HG03139 (cell line): ENCODE measurements at regions not wholly inside any gene's neighbourhood (a gene's known extent, or its start where the extent isn't known, plus 50 kb on each side); places are given as distances from the start of the nearest gene placed in this dataset.

Experiments used
- ATAC-seq: cut with Tn5 transposase; IDR thresholded peaks from one replicate; pipeline ENCODE4 v1.9.1; 2021; ENCODE audit not compliant: unreplicated experiment

- no peak for ATAC-seq
Measured at GRCh38 chr3:181660337-181660736, 51.4 kb upstream of the SOX2 start.

GRCh38 chr3:181637456-181637855 lies 74.3 kb upstream of the SOX2 start:
- ATAC-seq: no peak

DNA sequence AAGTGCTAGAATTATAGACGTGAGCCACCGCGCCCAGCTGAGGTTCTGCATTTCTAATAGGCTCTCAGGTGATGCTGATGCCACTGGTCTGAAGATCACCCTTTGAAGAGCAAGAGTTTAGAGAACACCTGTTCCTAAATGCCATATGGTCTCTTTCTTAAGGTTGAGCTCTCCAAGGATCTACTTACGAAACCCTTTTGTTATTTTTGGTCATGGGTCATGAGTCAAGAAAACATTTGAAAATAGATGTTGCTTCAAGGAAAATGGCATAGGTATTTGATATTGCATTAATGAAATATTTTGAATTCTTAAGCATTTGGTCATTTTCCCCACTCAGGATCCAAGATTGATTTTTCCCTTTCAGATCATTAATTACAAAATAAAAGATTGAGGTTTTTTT lies 74.7 kb upstream of the SOX2 start:
- ATAC-seq: no peak

- ATAC-seq: no peak
Measured at GRCh38 chr3:181635141-181635540, 76.6 kb upstream of the SOX2 start.

- no peak for ATAC-seq
Measured at GRCh38 chr3:181633556-181633955, 78.2 kb upstream of the SOX2 start.

DNA sequence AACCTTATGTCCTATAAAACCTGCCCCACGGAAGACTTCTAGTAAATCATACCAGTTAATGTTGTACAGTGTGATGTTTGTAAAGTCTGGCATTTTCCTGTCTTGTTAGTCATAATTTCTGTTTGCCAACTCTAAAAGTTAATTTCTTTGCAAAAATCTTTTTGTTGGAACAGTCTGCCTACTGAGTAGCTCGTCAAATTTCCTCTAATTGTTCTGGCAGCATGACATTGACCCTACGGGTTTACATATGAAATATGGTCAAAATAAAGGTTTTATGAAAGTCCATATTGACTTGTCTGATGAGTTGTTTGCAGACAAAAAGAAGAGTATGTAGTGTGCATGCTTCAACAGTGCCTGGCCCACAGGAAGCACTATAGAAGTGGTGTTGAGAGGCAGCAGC lies 79.8 kb upstream of the SOX2 start:
- no peak for ATAC-seq

- ATAC-seq: no peak
Measured at GRCh38 chr3:181630853-181631252, 80.9 kb upstream of the SOX2 start.

- no peak for ATAC-seq
Measured at GRCh38 chr3:181629711-181630110, 82.0 kb upstream of the SOX2 start.

GRCh38 chr3:181629029-181629428 lies 82.7 kb upstream of the SOX2 start:
- no peak for ATAC-seq

- ATAC-seq: no peak
Measured at GRCh38 chr3:181628384-181628783, 83.3 kb upstream of the SOX2 start.

- no peak for ATAC-seq
Measured at GRCh38 chr3:181626036-181626435, 85.7 kb upstream of the SOX2 start.

- ATAC-seq: no peak
Measured at GRCh38 chr3:181623924-181624694, 87.6 kb upstream of the SOX2 start.

GRCh38 chr3:181622365-181622764 lies 89.4 kb upstream of the SOX2 start:
- no peak for ATAC-seq

GRCh38 chr3:181619897-181620296 lies 91.8 kb upstream of the SOX2 start:
- ATAC-seq: no peak

DNA sequence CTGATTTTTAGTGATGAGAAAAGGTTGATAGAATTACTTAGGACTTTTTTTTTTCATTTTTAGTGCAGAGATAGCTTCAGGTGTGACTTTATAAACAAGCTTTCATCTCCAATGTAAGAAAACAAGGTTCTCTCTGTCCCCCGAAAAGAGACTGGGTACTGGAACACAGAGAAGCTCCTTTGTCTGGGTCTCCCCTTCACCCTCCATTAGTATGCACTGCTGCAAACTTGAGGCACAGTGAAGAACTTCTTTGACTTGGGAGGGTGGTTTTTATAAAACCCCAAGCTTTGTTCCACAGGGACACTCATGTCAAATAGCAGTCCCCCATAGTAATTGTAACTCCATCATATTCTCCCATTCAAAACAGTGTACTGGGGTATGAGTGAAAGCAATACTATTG lies 93.5 kb upstream of the SOX2 start:
- no peak for ATAC-seq

DNA sequence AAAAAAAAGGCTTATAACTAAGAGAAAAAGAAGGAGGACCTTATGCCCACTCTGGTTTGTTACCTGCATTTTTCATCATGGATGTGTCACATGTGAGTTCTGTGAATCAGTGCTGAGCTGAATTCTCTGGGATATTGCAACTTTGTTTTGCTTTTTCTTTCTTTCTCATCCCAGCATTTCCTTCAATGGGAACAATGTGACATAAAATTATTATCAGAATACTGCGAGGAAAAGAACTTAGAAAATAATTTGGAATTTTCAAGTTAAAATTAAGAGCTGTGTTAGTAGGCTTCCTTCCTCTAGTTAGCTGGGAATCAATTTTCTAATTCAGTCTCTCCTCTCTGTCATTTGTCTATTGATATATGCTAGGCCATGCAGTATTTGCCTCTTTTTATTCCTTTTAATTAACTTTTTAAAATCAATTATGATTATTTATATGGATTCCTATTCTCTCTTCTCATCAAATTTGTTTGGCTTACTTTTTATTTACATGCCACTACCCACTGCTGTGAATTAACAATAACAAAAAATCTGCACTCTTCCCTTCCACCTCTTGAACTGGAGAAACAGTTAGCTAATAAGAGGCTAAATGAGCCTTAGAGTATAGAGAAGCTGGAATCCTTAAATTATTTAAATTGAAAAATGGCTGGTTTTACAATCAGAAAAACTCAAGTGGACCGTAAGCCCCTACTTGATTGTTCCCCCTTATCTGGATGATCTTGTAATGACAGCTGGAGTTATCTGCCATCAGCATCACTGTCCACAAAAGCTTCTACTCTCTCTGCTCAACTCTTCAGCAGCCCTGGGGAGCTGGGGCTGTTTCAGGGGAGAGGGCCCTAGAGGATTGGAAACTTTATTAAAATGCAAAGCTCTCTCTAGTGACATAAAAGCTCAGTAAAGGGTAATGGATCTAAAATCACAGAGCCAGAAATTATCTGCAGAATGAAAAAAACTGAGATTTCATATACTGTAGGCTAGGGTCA lies 95.3 kb upstream of the SOX2 start:
- no peak for ATAC-seq

DNA sequence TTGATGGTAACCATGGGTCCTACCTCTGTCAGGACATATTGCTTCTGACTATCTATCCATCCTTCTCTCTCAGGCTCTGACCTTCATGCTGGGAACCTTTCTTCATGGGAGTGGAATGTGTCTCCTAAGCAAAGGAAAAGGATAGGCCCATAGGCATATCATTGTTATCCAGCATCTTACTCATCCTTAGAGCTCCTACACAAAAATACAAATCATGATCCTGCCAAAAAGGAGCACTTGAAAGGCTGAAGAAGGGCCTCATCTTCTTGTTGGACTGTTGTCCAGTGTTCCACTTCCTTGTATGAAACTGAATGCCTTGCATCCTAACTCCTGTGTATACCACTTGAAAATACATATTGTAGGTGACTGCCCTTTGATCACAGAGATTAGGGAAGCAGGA lies 96.1 kb upstream of the SOX2 start:
- ATAC-seq: no peak

DNA sequence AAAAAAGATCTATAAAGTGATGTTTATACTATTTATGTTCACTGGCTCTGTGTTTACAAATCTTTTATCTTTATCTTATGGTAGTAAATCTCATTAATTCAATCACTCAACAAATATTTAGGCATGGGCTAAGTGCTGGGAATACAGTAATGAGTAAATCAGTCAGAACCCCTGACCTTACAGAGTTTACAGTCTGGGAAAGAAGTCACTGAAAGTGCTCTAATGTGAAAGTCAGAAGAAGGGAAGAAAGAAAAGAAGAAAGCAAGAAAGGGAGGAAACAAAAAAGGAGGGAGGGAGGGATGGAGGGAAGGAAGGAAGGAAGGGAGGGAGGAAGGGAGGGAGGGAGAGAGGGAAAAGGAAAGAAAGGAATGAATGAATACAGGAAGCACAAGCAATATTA lies 96.8 kb upstream of the SOX2 start:
- no peak for ATAC-seq

DNA sequence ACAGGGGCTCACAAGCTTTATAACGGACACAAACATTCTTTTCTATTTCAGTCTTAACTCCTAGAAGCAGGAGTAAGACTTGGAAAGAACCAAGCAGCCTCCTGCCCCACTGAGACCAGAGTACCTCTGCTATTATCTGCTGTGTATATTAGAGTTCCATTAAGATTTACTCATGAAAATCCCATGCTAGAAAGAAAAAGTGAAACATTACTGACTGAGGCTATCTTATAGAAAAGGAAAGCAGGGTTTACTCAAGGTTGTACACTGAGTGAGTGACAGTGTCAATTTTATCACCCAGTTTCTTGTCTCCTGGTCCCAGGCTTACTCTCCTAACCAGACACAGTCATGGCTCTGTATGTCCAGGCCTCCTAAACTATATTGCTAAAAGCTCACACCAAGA lies 97.9 kb upstream of the SOX2 start:
- ATAC-seq: no peak

GRCh38 chr3:181613191-181613590 lies 98.5 kb upstream of the SOX2 start:
- ATAC-seq: no peak

- no peak for ATAC-seq
Measured at GRCh38 chr3:181610973-181611265, 100.8 kb upstream of the SOX2 start.
